ENCODE measurements at regions not wholly inside any gene's neighbourhood (a gene's known extent, or its start where the extent isn't known, plus 50 kb on each side); places are given as distances from the start of the nearest gene placed in this dataset.

DNA sequence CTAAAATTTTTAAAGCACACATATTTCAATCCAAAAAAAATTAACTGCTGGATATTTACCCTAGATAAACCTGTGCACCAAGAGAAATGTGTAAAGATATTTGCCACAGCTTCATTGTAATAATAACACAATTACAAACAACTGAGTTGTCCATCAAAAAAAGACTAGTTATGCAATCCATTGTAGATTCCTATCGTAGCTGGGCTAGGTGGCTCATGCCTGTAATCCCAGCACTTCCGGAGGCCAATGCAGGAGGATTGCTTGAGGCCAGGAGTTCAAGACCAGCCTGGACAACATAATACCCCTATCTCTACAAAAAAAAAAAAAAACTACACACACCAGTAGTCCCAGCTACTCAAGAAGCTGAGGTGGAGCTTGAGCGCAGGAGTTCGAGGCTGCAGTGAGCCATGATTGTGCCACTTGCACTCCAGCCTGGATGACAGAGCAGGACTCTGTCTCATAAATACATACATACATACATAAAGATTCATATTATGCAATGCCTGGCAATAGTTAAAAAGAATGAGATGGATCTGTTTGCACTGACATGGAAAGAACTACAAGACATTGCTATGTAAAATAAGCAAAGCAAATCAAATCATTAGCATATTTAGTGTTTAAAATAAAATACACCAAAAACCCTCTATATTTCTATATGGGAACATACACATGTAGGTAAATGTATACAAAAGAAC lies 56.5 kb upstream of the CCDC28A start:
- no peak for DNase-seq

DNA sequence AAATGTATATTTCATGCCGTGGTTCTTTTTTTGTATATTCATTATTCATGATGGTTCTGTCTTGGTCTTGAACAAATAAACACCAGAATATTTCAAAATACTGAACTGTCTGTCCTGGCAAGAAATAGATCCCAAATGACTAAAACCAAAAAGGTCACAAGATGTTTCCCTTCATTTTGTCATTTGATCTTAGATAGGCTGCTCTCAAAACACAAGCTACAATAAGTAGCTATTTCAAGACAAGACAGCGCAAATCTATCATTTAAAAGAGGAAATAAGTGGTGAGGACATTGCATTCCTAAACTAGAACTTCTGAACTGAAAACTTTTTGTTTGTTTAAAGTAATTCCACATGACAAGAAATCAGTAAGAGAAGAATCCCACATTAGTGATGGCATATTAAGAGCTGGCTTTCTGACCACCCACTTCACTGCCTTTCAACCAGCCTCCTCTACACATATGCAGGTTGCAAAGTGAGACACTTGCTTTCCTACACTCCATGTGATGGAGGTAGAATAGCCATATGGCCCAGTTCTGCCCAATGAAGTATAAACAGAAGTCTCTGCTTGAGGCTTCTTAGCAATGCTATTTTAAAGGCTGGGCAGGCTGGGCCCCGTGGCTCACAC lies 54.4 kb upstream of the CCDC28A start:
- no peak for DNase-seq

DNA sequence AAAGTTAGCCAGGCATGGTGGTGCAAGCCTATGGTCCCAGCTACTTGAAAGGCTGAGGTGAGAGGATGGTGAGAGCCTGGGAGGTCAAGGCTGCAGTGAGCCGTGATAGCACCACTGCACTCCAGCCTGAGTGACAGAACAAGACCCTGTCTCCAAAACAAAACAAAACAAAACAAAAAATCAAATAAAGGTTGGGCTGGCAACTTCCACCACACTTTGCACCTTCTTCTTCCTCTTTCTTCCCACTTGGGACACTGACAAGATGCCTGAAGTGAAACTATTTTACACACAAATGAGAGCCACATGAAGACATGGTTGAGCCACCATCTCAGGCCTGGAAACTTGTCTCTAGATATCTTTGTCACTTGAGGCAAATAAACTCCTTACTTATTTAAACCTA lies 53.8 kb upstream of the CCDC28A start:
- no peak for DNase-seq

DNA sequence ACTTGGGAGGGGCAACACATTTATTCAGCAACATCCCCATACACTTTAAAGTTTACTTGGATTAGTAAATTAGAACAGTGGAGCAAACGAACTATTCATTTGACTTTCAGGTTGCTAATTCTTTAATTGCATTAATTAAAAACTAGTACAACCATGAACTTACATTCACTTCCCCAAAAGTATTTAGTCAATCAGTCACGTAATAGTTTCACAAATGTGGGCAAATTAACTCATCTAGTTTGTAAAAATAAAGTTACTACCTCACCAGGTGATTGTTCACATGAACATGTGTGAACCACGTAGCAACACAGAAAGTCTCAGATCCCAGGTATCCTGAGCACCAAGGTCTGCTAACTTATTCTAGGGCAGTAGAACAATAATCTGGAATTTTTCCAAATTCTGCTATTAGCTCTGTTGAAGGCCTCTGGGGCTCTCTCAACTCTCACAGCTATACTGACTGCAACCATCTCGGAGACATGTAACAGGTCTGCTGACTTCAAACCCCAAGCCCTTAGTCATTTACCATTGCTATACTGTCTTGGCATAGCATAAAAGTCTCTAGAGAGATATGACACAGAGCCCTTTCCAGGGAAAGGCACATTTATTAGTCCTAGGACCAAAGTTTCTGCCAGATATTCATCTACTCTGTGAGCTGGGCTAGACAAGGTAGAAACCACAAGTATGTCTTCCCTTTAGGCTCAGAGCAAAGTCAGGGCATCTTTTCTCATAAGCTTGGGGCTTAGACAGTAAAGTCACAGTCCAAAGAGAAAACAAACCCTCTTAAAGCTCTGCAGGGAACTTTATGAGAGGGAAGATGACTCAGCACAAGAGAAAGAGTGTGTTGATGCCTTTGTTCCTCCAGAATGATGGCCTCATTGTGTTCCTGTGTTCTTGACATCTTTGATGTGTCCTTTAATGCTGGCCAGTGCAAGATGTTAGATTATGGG lies 50.9 kb upstream of the CCDC28A start:
- DNase-seq = no peak
